DOHH2 (cell line): ENCODE measurements at regions not wholly inside any gene's neighbourhood (a gene's known extent, or its start where the extent isn't known, plus 50 kb on each side); places are given as distances from the start of the nearest gene placed in this dataset.

Experiments used
- CTCF ChIP-seq: fragments of 200-600 bp; sonication (generic); IDR thresholded peaks from one replicate; pipeline ENCODE4 v1.5.1; 2014; ENCODE audit warnings: antibody characterized with exemption, mild to moderate bottlenecking, low read depth, low read length; ENCODE audit not compliant: poor library complexity, severe bottlenecking
- EZH2phosphoT487 ChIP-seq: fragments of 200-600 bp; sonication (generic); IDR thresholded peaks from 2 replicates; pipeline ENCODE4 v1.6.1; 2017; ENCODE audit warnings: borderline replicate concordance, mild to moderate bottlenecking, antibody characterized with exemption, low read length, moderate library complexity, mixed read lengths

GRCh38 chrY:7543506-7543905 is 632.0 kb upstream of the AMELY start:
- TF ChIP-seq CTCF (no peak), EZH2phosphoT487 (no peak)
